ENCODE measurements at regions not wholly inside any gene's neighbourhood (a gene's known extent, or its start where the extent isn't known, plus 50 kb on each side); places are given as distances from the start of the nearest gene placed in this dataset.
"Not testable (repeated sequence)": the region's sequence is repeated elsewhere in the genome, so short reads cannot be mapped to it uniquely, and the experiment has no call there.

- DNase-seq (ENCODE audit: low spot score): no peak
- Histone ChIP-seq H3K9me3 (ENCODE audit: low read length) (no peaks in the 10 kb centered on the region), H3K9me2 (ENCODE audit: insufficient read depth, low read length) (no peaks in the 10 kb centered on the region), H3K4me1 (ENCODE audit: insufficient read depth, low read length, poor library complexity, severe bottlenecking) (no peaks in the 10 kb centered on the region), H3K79me2 (ENCODE audit: insufficient read depth, low read depth, low read length) (no peaks in the 10 kb centered on the region), H3K27ac (ENCODE audit: low read depth, low read length, poor library complexity, severe bottlenecking) (no peak overlapping the region), H3K4me2 (ENCODE audit: low read length) (no peak overlapping the region), H3K4me3 (ENCODE audit: low read depth, low read length, poor library complexity, severe bottlenecking) (no peak overlapping the region), H4K20me1 (ENCODE audit: insufficient read depth, low read length) (no peaks in the 10 kb centered on the region), H3K36me3 (ENCODE audit: insufficient read depth, low read length) (no peaks in the 10 kb centered on the region), H2AFZ (ENCODE audit: low read length) (no peak overlapping the region)
- POLR2A ChIA-PET: no interaction called here
- TF ChIP-seq EZH2phosphoT487 (IDR thresholded peaks at IDR 0.05; ENCODE audit: borderline replicate concordance, low read depth, low read length) (no peak), CTCF (conservative IDR thresholded peaks at IDR 0.05; ENCODE audit: low read length) (no peak)
- intact Hi-C loops (cut with micrococcal nuclease; ENCODE audit: unreplicated experiment): no loop called here
- BruUV-seq (replicated peaks): no TSS peak
- CTCF ChIA-PET (ENCODE audit: unreplicated experiment): no interaction called here
These were observed 802.3 kb upstream of the SORCS1 start for GRCh38 chr10:107966826-107967225.

GRCh38 chr10:107952649-107953556, 788.4 kb upstream of the SORCS1 start:
- CTCF ChIA-PET (ENCODE audit: unreplicated experiment): no interaction called here
- no TSS peak for BruUV-seq (replicated peaks)
- H2AFZ ChIP-seq (ENCODE audit: low read length): no peak overlapping the region

GRCh38 chr10:107950411-107951062, 786.0 kb upstream of the SORCS1 start:
- H3K79me2 ChIP-seq (ENCODE audit: insufficient read depth, low read depth, low read length); H3K9me3 ChIP-seq (ENCODE audit: low read length); intact Hi-C loops (cut with micrococcal nuclease; ENCODE audit: unreplicated experiment); H4K20me1 ChIP-seq (ENCODE audit: insufficient read depth, low read length); H3K9me2 ChIP-seq (ENCODE audit: insufficient read depth, low read length); H2AFZ ChIP-seq (ENCODE audit: low read length); H3K4me2 ChIP-seq (ENCODE audit: low read length); CTCF ChIA-PET (ENCODE audit: unreplicated experiment); H3K36me3 ChIP-seq (ENCODE audit: insufficient read depth, low read length); BruUV-seq (replicated peaks); POLR2A ChIA-PET; H3K4me3 ChIP-seq (ENCODE audit: low read depth, low read length, poor library complexity, severe bottlenecking); H3K27ac ChIP-seq (ENCODE audit: low read depth, low read length, poor library complexity, severe bottlenecking); H3K4me1 ChIP-seq (ENCODE audit: insufficient read depth, low read length, poor library complexity, severe bottlenecking); DNase-seq (ENCODE audit: low spot score): not testable (repeated sequence)

More at GRCh38 chr10:107952649-107953556, 788.4 kb upstream of the SORCS1 start:
- no peak overlapping the region for H3K4me3 ChIP-seq (ENCODE audit: low read depth, low read length, poor library complexity, severe bottlenecking)
- H3K27ac ChIP-seq (ENCODE audit: low read depth, low read length, poor library complexity, severe bottlenecking): no peak overlapping the region
- no peaks in the 10 kb centered on the region for H3K9me3 ChIP-seq (ENCODE audit: low read length)
- TF ChIP-seq EZH2phosphoT487 (IDR thresholded peaks at IDR 0.05; ENCODE audit: borderline replicate concordance, low read depth, low read length): no peak
- TF ChIP-seq CTCF (conservative IDR thresholded peaks at IDR 0.05; ENCODE audit: low read length): no peak
- H3K4me1 ChIP-seq (ENCODE audit: insufficient read depth, low read length, poor library complexity, severe bottlenecking): no peaks in the 10 kb centered on the region
- no peaks in the 10 kb centered on the region for H3K79me2 ChIP-seq (ENCODE audit: insufficient read depth, low read depth, low read length)
- no peak for DNase-seq (ENCODE audit: low spot score)
- H3K4me2 ChIP-seq (ENCODE audit: low read length): no peak overlapping the region
- POLR2A ChIA-PET: no interaction called here
- no peaks in the 10 kb centered on the region for H3K9me2 ChIP-seq (ENCODE audit: insufficient read depth, low read length)
- H4K20me1 ChIP-seq (ENCODE audit: insufficient read depth, low read length): no peaks in the 10 kb centered on the region
- H3K36me3 ChIP-seq (ENCODE audit: insufficient read depth, low read length): no peaks in the 10 kb centered on the region
- intact Hi-C loops (cut with micrococcal nuclease; ENCODE audit: unreplicated experiment): no loop called here

Data from OCI-LY7 (cell line).